HG03025 (cell line): ENCODE measurements at regions not wholly inside any gene's neighbourhood (a gene's known extent, or its start where the extent isn't known, plus 50 kb on each side); places are given as distances from the start of the nearest gene placed in this dataset.
"Not testable (repeated sequence)": the region's sequence is repeated elsewhere in the genome, so short reads cannot be mapped to it uniquely, and the experiment has no call there.

ENCODE experiments used
- ATAC-seq: cut with Tn5 transposase; IDR thresholded peaks from one replicate; pipeline ENCODE4 v1.9.1; 2021; ENCODE audit warnings: mild to moderate bottlenecking, moderate library complexity; ENCODE audit not compliant: unreplicated experiment, low FRiP score

- ATAC-seq: no peak
Observed at GRCh38 chr13:34153428-34154180, 335.7 kb downstream of the RFC3 start.

- ATAC-seq: no peak
Observed at GRCh38 chr13:34155931-34156607, 338.1 kb downstream of the RFC3 start.

- peak; percentile 99 for ATAC-seq
Observed at GRCh38 chr13:34156841-34157365, 339.0 kb downstream of the RFC3 start.

GRCh38 chr13:34159946-34160345 lies 342.0 kb downstream of the RFC3 start:
- no peak for ATAC-seq

- ATAC-seq: no peak
Observed at GRCh38 chr13:34161931-34162543, 344.1 kb downstream of the RFC3 start.

- ATAC-seq: no peak
Observed at GRCh38 chr13:34162544-34162933, 344.6 kb downstream of the RFC3 start.

- no peak for ATAC-seq
Observed at GRCh38 chr13:34164582-34164981, 346.6 kb downstream of the RFC3 start.

- no peak for ATAC-seq
Observed at GRCh38 chr13:34165158-34165557, 347.2 kb downstream of the RFC3 start.

- no peak for ATAC-seq
Observed at GRCh38 chr13:34166406-34166805, 348.5 kb downstream of the RFC3 start.

GRCh38 chr13:34167347-34167746 lies 349.4 kb downstream of the RFC3 start:
- ATAC-seq: no peak

- no peak for ATAC-seq
Observed at GRCh38 chr13:34172048-34172447, 354.1 kb downstream of the RFC3 start.

- ATAC-seq: no peak
Observed at GRCh38 chr13:34174671-34175145, 356.8 kb downstream of the RFC3 start.

- no peak for ATAC-seq
Observed at GRCh38 chr13:34175551-34175950, 357.6 kb downstream of the RFC3 start.

- ATAC-seq: no peak
Observed at GRCh38 chr13:34176633-34177032, 358.7 kb downstream of the RFC3 start.

GRCh38 chr13:34179481-34179880 lies 361.5 kb downstream of the RFC3 start:
- ATAC-seq: no peak

GRCh38 chr13:34179927-34180326 lies 362.0 kb downstream of the RFC3 start:
- ATAC-seq: no peak

- ATAC-seq: not testable (repeated sequence)
Observed at GRCh38 chr13:34181256-34181655, 363.3 kb downstream of the RFC3 start.

GRCh38 chr13:34189946-34190345 lies 372.0 kb downstream of the RFC3 start:
- no peak for ATAC-seq

GRCh38 chr13:34201050-34201913 lies 383.3 kb downstream of the RFC3 start:
- no peak for ATAC-seq

- ATAC-seq: no peak
Observed at GRCh38 chr13:34207334-34207733, 389.4 kb downstream of the RFC3 start.
